Skin epidermis (tissue), 12 donors: ENCODE measurements at regions not wholly inside any gene's neighbourhood (a gene's known extent, or its start where the extent isn't known, plus 50 kb on each side); places are given as distances from the start of the nearest gene placed in this dataset.

Source experiments
- H3K27ac ChIP-seq, 21 experiments: fragments of 200-600 bp; sonication (generic) in 11 of 21; one replicate each; pipeline ENCODE4 v1.5.0; 2020; ENCODE audit warnings: mild to moderate bottlenecking in 3 of 21, inconsistent platforms in 2 of 21, moderate library complexity in 2 of 21
- H3K4me3 ChIP-seq, 7 experiments: fragments of 200-600 bp; sonication (generic) in 2 of 7; one replicate each; pipeline ENCODE4 v1.5.0; 2020; ENCODE audit warnings: inconsistent platforms in 2 of 7, mild to moderate bottlenecking in 2 of 7, moderate library complexity in 1 of 7

- Histone ChIP-seq H3K27ac (no peak overlapping the region), H3K4me3 (no peak overlapping the region)
Observed at GRCh38 chr22:26905076-26905475, 247.7 kb downstream of the MIAT start.

GRCh38 chr22:26905640-26906039 lies 248.3 kb downstream of the MIAT start:
- Histone ChIP-seq H3K4me3 (no peak overlapping the region), H3K27ac (no peak overlapping the region)

GRCh38 chr22:26906464-26906863 lies 249.1 kb downstream of the MIAT start:
- Histone ChIP-seq H3K4me3 (no peak overlapping the region), H3K27ac (no peak overlapping the region)

- H3K27ac ChIP-seq, result no peak overlapping the region
- H3K4me3 ChIP-seq, result no peak overlapping the region
Observed at GRCh38 chr22:26907366-26907765, 250.0 kb downstream of the MIAT start.

- no peak overlapping the region for H3K27ac ChIP-seq
- no peak overlapping the region for H3K4me3 ChIP-seq
Observed at GRCh38 chr22:26910845-26911244, 253.5 kb downstream of the MIAT start.

GRCh38 chr22:26912655-26913345 lies 255.4 kb downstream of the MIAT start:
- no peak overlapping the region for H3K4me3 ChIP-seq

GRCh38 chr22:26914519-26915185 lies 257.3 kb downstream of the MIAT start:
- Histone ChIP-seq H3K4me3 (no peak overlapping the region), H3K27ac (no peak overlapping the region)

More at GRCh38 chr22:26912655-26913345, 255.4 kb downstream of the MIAT start:
- no peak overlapping the region for H3K27ac ChIP-seq

GRCh38 chr22:26916236-26916635 lies 258.8 kb downstream of the MIAT start:
- Histone ChIP-seq H3K4me3 (no peak overlapping the region), H3K27ac (peak overlapping the region in 1 of 21 experiments; percentile 13)

GRCh38 chr22:26918226-26918625 lies 260.8 kb downstream of the MIAT start:
- Histone ChIP-seq H3K27ac (no peak overlapping the region), H3K4me3 (no peak overlapping the region)

GRCh38 chr22:26921726-26922125 lies 264.3 kb downstream of the MIAT start:
- H3K27ac ChIP-seq, result no peak overlapping the region
- H3K4me3 ChIP-seq, result no peak overlapping the region

GRCh38 chr22:26922806-26923205 lies 265.4 kb downstream of the MIAT start:
- H3K4me3 ChIP-seq, result no peak overlapping the region
- H3K27ac ChIP-seq, result no peak overlapping the region

GRCh38 chr22:26923531-26923930 lies 266.1 kb downstream of the MIAT start:
- Histone ChIP-seq H3K4me3 (no peak overlapping the region), H3K27ac (no peak overlapping the region)

- Histone ChIP-seq H3K27ac (no peak overlapping the region), H3K4me3 (no peak overlapping the region)
Observed at GRCh38 chr22:26927821-26928220, 270.4 kb downstream of the MIAT start.

- H3K27ac ChIP-seq, result no peak overlapping the region
- no peak overlapping the region for H3K4me3 ChIP-seq
Observed at GRCh38 chr22:26931471-26931870, 274.1 kb downstream of the MIAT start.

GRCh38 chr22:26933105-26933590 lies 275.8 kb downstream of the MIAT start:
- Histone ChIP-seq H3K27ac (no peak overlapping the region), H3K4me3 (no peak overlapping the region)

- Histone ChIP-seq H3K4me3 (no peak overlapping the region), H3K27ac (no peak overlapping the region)
Observed at GRCh38 chr22:26937213-26937612, 279.8 kb downstream of the MIAT start.

GRCh38 chr22:26939466-26939865 lies 282.1 kb downstream of the MIAT start:
- no peak overlapping the region for H3K27ac ChIP-seq

GRCh38 chr22:26941896-26942636 lies 284.7 kb downstream of the MIAT start:
- no peak overlapping the region for H3K4me3 ChIP-seq

More at GRCh38 chr22:26939466-26939865, 282.1 kb downstream of the MIAT start:
- H3K4me3 ChIP-seq, result no peak overlapping the region

GRCh38 chr22:26942637-26942957 lies 285.2 kb downstream of the MIAT start:
- Histone ChIP-seq H3K4me3 (no peak overlapping the region), H3K27ac (no peak overlapping the region)

More at GRCh38 chr22:26941896-26942636, 284.7 kb downstream of the MIAT start:
- H3K27ac ChIP-seq, result no peak overlapping the region

- H3K4me3 ChIP-seq, result no peak overlapping the region
- H3K27ac ChIP-seq, result no peak overlapping the region
Observed at GRCh38 chr22:26945565-26945964, 288.2 kb downstream of the MIAT start.

- H3K4me3 ChIP-seq, result no peak overlapping the region
- H3K27ac ChIP-seq, result no peak overlapping the region
Observed at GRCh38 chr22:26949193-26949592, 291.8 kb downstream of the MIAT start.
